GM12872 (cell line): ENCODE measurements at regions not wholly inside any gene's neighbourhood (a gene's known extent, or its start where the extent isn't known, plus 50 kb on each side); places are given as distances from the start of the nearest gene placed in this dataset.

Source experiments
- CTCF ChIP-seq: IDR thresholded peaks from 3 replicates; pipeline ENCODE4 v1.5.1; 2011; ENCODE audit warnings: low read depth, mild to moderate bottlenecking, low read length, moderate library complexity; ENCODE audit not compliant: insufficient read depth

GRCh38 chr14:62101189-62101588 lies 339.0 kb downstream of the SNAPC1 start:
- TF ChIP-seq CTCF: no peak

- TF ChIP-seq CTCF: no peak
Observed at GRCh38 chr14:62101673-62102348, 339.6 kb downstream of the SNAPC1 start.

- TF ChIP-seq CTCF: no peak
Observed at GRCh38 chr14:62102349-62102725, 340.1 kb downstream of the SNAPC1 start.

GRCh38 chr14:62103464-62103863 lies 341.2 kb downstream of the SNAPC1 start:
- TF ChIP-seq CTCF: no peak

- TF ChIP-seq CTCF: no peak
Observed at GRCh38 chr14:62110941-62111340, 348.7 kb downstream of the SNAPC1 start.

GRCh38 chr14:62117010-62117750 lies 355.0 kb downstream of the SNAPC1 start:
- peak; percentile 67 for TF ChIP-seq CTCF

- no peak for TF ChIP-seq CTCF
Observed at GRCh38 chr14:62117751-62118105, 355.5 kb downstream of the SNAPC1 start.
